ENCODE measurements at regions not wholly inside any gene's neighbourhood (a gene's known extent, or its start where the extent isn't known, plus 50 kb on each side); places are given as distances from the start of the nearest gene placed in this dataset.

- no peak for DNase-seq (ENCODE audit: low read depth in 2 of 2)
Observed at GRCh38 chr9:1683951-1684350, 331.2 kb upstream of the SMARCA2 start.

GRCh38 chr9:1698991-1699390 is 316.2 kb upstream of the SMARCA2 start:
- no peak for DNase-seq (ENCODE audit: low read depth in 2 of 2)

GRCh38 chr9:1701113-1701512 is 314.0 kb upstream of the SMARCA2 start:
- no peak for DNase-seq (ENCODE audit: low read depth in 2 of 2)

GRCh38 chr9:1702701-1703100 is 312.4 kb upstream of the SMARCA2 start:
- DNase-seq (ENCODE audit: low read depth in 2 of 2): no peak

- DNase-seq (ENCODE audit: low read depth in 2 of 2): no peak
Observed at GRCh38 chr9:1707291-1707690, 307.9 kb upstream of the SMARCA2 start.

- no peak for DNase-seq (ENCODE audit: low read depth in 2 of 2)
Observed at GRCh38 chr9:1708219-1708618, 306.9 kb upstream of the SMARCA2 start.

GRCh38 chr9:1709347-1709746 is 305.8 kb upstream of the SMARCA2 start:
- no peak for DNase-seq (ENCODE audit: low read depth in 2 of 2)

GRCh38 chr9:1712861-1713450 is 302.2 kb upstream of the SMARCA2 start:
- no peak for DNase-seq (ENCODE audit: low read depth in 2 of 2)

- no peak for DNase-seq (ENCODE audit: low read depth in 2 of 2)
Observed at GRCh38 chr9:1713841-1714240, 301.3 kb upstream of the SMARCA2 start.

GRCh38 chr9:1717882-1718281 is 297.3 kb upstream of the SMARCA2 start:
- no peak for DNase-seq (ENCODE audit: low read depth in 2 of 2)

- no peak for DNase-seq (ENCODE audit: low read depth in 2 of 2)
Observed at GRCh38 chr9:1718836-1719235, 296.3 kb upstream of the SMARCA2 start.

GRCh38 chr9:1721196-1721595 is 294.0 kb upstream of the SMARCA2 start:
- no peak for DNase-seq (ENCODE audit: low read depth in 2 of 2)

GRCh38 chr9:1722404-1722803 is 292.7 kb upstream of the SMARCA2 start:
- no peak for DNase-seq (ENCODE audit: low read depth in 2 of 2)

GRCh38 chr9:1723522-1724015 is 291.6 kb upstream of the SMARCA2 start:
- no peak for DNase-seq (ENCODE audit: low read depth in 2 of 2)

- DNase-seq (ENCODE audit: low read depth in 2 of 2): no peak
Observed at GRCh38 chr9:1726993-1727759, 288.0 kb upstream of the SMARCA2 start.

- DNase-seq (ENCODE audit: low read depth in 2 of 2): no peak
Observed at GRCh38 chr9:1729631-1730030, 285.5 kb upstream of the SMARCA2 start.

GRCh38 chr9:1732670-1733069 is 282.5 kb upstream of the SMARCA2 start:
- no peak for DNase-seq (ENCODE audit: low read depth in 2 of 2)

- no peak for DNase-seq (ENCODE audit: low read depth in 2 of 2)
Observed at GRCh38 chr9:1738511-1739100, 276.5 kb upstream of the SMARCA2 start.

GRCh38 chr9:1743121-1743960 is 271.8 kb upstream of the SMARCA2 start:
- DNase-seq (ENCODE audit: low read depth in 2 of 2): no peak

GRCh38 chr9:1745980-1746379 is 269.2 kb upstream of the SMARCA2 start:
- no peak for DNase-seq (ENCODE audit: low read depth in 2 of 2)

GRCh38 chr9:1747417-1747967 is 267.7 kb upstream of the SMARCA2 start:
- no peak for DNase-seq (ENCODE audit: low read depth in 2 of 2)

GRCh38 chr9:1748407-1748806 is 266.7 kb upstream of the SMARCA2 start:
- no peak for DNase-seq (ENCODE audit: low read depth in 2 of 2)

Measured in stimulated activated CD4-positive, alpha-beta T cell treated with anti-CD3 and anti-CD28 coated beads, Interleukin-1b, Interleukin-23, amount 100 ng/mL, for 4 hours (primary cell).